ENCODE measurements at regions not wholly inside any gene's neighbourhood (a gene's known extent, or its start where the extent isn't known, plus 50 kb on each side); places are given as distances from the start of the nearest gene placed in this dataset.

DNA sequence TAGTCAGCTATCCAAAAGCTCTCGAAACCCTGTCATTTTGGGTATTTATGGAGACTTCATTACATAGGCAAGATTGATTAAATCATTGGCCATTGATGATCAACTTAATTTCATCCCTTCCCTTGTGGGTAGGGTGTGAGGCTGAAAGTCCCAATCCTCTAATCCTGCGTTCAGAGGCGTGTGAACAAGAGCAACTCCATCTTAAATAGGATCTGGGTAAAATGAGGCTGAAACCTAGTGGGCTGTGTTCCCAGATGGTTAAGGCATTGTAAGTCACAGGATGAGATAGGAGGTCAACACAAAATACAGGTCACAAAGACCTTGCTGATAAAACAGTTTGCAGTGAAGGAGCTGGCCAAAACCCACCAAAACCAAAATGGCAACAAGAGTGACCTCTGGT, 641.7 kb upstream of the GJE1 start:
- Histone ChIP-seq H3K4me3 (ENCODE audit: control insufficient read depth in 1 of 2, extremely low read depth in 1 of 2, low read length in 1 of 2) (no peak overlapping the region), H3K9me3 (no peaks in the 10 kb centered on the region), H3K27me3 (replicated peaks in 1 of 2; ENCODE audit: control insufficient read depth in 2 of 2, extremely low read depth in 1 of 2, insufficient read depth in 2 of 2, low read length in 1 of 2) (no peaks in the 10 kb centered on the region), H3K27ac (ENCODE audit: low read length) (no peak overlapping the region), H3K4me1 (ENCODE audit: control insufficient read depth in 1 of 2, extremely low read depth in 1 of 2, insufficient read depth in 2 of 2, low read length in 2 of 2) (no peaks in the 10 kb centered on the region), H3K36me3 (ENCODE audit: control insufficient read depth in 2 of 2, extremely low read depth in 1 of 2, insufficient read depth in 1 of 2, low read length in 1 of 2) (no peaks in the 10 kb centered on the region)
- Mint-ChIP-seq H3K9me3 (peaks cover 0 to 5% (median 0%) of the 10 kb centered on the region in 3 donors), H3K4me3 (no peak overlapping the region), H3K27me3 (no peaks in the 10 kb centered on the region), H3K27ac (no peak overlapping the region), H3K4me1 (peaks cover 4 to 13% (median 12%) of the 10 kb centered on the region in 3 donors), H3K36me3 (no peaks in the 10 kb centered on the region)
- WGBS (ENCODE audit: insufficient coverage) = no CpG with 5 or more reads among the region's 3 CpGs
- ChIA-PET CTCF (no interaction called here), POLR2A (no interaction called here)
- DNase-seq (no peak), ATAC-seq (replicated peaks in 1 of 4) (no peak)

DNA sequence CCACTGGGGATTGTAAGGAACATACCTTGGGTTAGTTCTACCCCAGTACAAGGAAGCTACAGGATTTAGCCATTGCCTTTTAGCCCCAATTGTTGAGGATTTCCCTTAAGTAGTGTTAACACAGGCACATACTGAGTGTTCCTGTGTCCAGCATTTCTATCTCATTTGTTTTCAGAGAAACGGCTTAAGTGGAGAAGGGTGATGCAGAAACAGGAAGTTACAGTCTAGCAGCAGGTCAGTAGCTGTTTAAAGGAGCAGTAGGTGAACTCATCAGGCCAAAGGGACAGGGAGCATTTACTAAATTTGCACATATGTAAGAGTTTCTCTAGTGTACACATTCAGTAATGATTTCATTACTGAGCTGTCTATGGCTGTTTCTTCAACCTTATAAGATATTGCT, 644.2 kb upstream of the GJE1 start:
- Mint-ChIP-seq H3K4me1 (peaks cover 28 to 36% (median 35%) of the 10 kb centered on the region in 3 donors), H3K9me3 (peaks cover 0 to 5% (median 0%) of the 10 kb centered on the region in 3 donors), H3K4me3 (no peak overlapping the region), H3K27ac (no peak overlapping the region), H3K27me3 (no peaks in the 10 kb centered on the region), H3K36me3 (no peaks in the 10 kb centered on the region)
- DNase-seq (peak in 1 of 35 experiments; percentile 9), ATAC-seq (replicated peaks in 1 of 4) (no peak)
- no peak overlapping the region for H3K4me3 ChIP-seq (ENCODE audit: control insufficient read depth in 1 of 2, extremely low read depth in 1 of 2, low read length in 1 of 2)
- no peak overlapping the region for H3K27ac ChIP-seq (ENCODE audit: low read length)
- ChIA-PET POLR2A (no interaction called here), CTCF (interaction anchor here in 1 of 2 donors (0.6 kb wide), 1 partner anchor 1745 kb away, joined by 4 read pairs; no protein-coding TSS in a partner anchor)
- no peaks in the 10 kb centered on the region for H3K9me3 ChIP-seq
- H3K36me3 ChIP-seq (ENCODE audit: control insufficient read depth in 2 of 2, extremely low read depth in 1 of 2, insufficient read depth in 1 of 2, low read length in 1 of 2) = no peaks in the 10 kb centered on the region
- no peaks in the 10 kb centered on the region for H3K27me3 ChIP-seq (replicated peaks in 1 of 2; ENCODE audit: control insufficient read depth in 2 of 2, extremely low read depth in 1 of 2, insufficient read depth in 2 of 2, low read length in 1 of 2)
- no CpG with 5 or more reads among the region's 1 CpG for WGBS (ENCODE audit: insufficient coverage)
- peaks cover 8% of the 10 kb centered on the region in 2 experiments for H3K4me1 ChIP-seq (ENCODE audit: control insufficient read depth in 1 of 2, extremely low read depth in 1 of 2, insufficient read depth in 2 of 2, low read length in 2 of 2)

DNA sequence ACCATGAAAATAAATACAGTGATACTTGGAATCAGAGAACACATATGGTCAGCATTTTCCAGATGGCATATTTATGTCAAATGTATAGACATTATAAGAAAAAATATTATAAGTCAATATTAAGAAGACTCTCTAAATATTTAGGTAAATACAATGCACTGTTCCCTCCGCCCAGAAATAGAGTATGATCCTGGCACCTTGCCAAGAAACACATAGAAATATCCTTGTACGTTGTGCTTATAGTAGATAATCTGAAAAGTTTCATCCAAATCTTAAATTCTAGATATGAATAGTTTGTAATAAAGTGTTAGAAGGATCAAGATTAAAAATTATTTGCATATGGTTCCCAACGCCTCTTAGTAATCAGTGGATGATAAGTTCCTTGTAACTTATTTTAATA, 645.8 kb upstream of the GJE1 start:
- Histone ChIP-seq H3K36me3 (ENCODE audit: control insufficient read depth in 2 of 2, extremely low read depth in 1 of 2, insufficient read depth in 1 of 2, low read length in 1 of 2) (no peaks in the 10 kb centered on the region), H3K9me3 (no peaks in the 10 kb centered on the region), H3K4me1 (ENCODE audit: control insufficient read depth in 1 of 2, extremely low read depth in 1 of 2, insufficient read depth in 2 of 2, low read length in 2 of 2) (peaks cover 12 to 14% of the 10 kb centered on the region in 2 experiments), H3K4me3 (ENCODE audit: control insufficient read depth in 1 of 2, extremely low read depth in 1 of 2, low read length in 1 of 2) (no peak overlapping the region), H3K27me3 (replicated peaks in 1 of 2; ENCODE audit: control insufficient read depth in 2 of 2, extremely low read depth in 1 of 2, insufficient read depth in 2 of 2, low read length in 1 of 2) (no peaks in the 10 kb centered on the region), H3K27ac (ENCODE audit: low read length) (no peak overlapping the region)
- H3K27me3 Mint-ChIP-seq = no peaks in the 10 kb centered on the region
- H3K36me3 Mint-ChIP-seq = no peaks in the 10 kb centered on the region
- peaks cover 39 to 47% (median 45%) of the 10 kb centered on the region in 3 donors for H3K4me1 Mint-ChIP-seq
- no peak for DNase-seq
- H3K27ac Mint-ChIP-seq = no peak overlapping the region
- ChIA-PET POLR2A (interaction anchor here in 1 of 2 donors (0.6 kb wide), 1 partner anchor 258 kb away, joined by 3 read pairs; no protein-coding TSS in a partner anchor), CTCF (no interaction called here)
- WGBS (ENCODE audit: insufficient coverage) = no CpG with 5 or more reads among the region's 3 CpGs
- no peak overlapping the region for H3K4me3 Mint-ChIP-seq
- ATAC-seq (replicated peaks in 1 of 4) = no peak
- peaks cover 0 to 5% (median 0%) of the 10 kb centered on the region in 3 donors for H3K9me3 Mint-ChIP-seq

DNA sequence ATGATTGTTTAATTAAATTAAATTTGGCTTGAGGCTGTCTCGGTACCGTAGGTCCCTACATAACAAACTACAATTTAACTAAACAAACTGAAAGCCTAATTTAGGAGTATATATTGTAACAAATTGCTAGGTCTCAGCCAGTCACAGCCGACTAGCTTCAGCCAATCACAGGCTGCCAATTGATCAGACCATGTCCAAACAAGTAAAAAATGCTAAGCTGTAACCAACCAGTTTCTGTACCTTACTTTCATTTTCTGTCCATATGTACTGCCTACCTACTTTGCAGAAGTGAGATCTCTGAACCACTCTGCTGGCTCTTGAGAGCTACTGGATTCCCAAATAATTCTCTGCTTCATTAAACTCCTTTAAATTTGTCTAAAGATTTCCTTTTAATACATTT, 648.0 kb upstream of the GJE1 start:
- DNase-seq = peak in 4 of 35 experiments; percentile 7 to 46 (median 17)
- peaks cover 43 to 51% (median 50%) of the 10 kb centered on the region in 3 donors for H3K4me1 Mint-ChIP-seq

GRCh38 chr6:141483598-141484061, 649.1 kb upstream of the GJE1 start:
- H3K36me3 Mint-ChIP-seq = no peaks in the 10 kb centered on the region
- peaks cover 43 to 51% (median 50%) of the 10 kb centered on the region in 3 donors for H3K4me1 Mint-ChIP-seq
- H3K4me3 ChIP-seq (ENCODE audit: control insufficient read depth in 1 of 2, extremely low read depth in 1 of 2, low read length in 1 of 2) = peak overlapping the region; percentile 17 to 42

More for the DNA sequence above, 648.0 kb upstream of the GJE1 start:
- no peaks in the 10 kb centered on the region for H3K36me3 Mint-ChIP-seq
- CTCF ChIA-PET = interaction anchor here (0.6 to 2.1 kb wide), 3 partner anchors 76 to 1726 kb away, joined by 3 to 13 read pairs (median 4); no protein-coding TSS in a partner anchor
- Histone ChIP-seq H3K36me3 (ENCODE audit: control insufficient read depth in 2 of 2, extremely low read depth in 1 of 2, insufficient read depth in 1 of 2, low read length in 1 of 2) (no peaks in the 10 kb centered on the region), H3K27ac (ENCODE audit: low read length) (peak overlapping the region; percentile 89), H3K4me3 (ENCODE audit: control insufficient read depth in 1 of 2, extremely low read depth in 1 of 2, low read length in 1 of 2) (no peak overlapping the region), H3K4me1 (ENCODE audit: control insufficient read depth in 1 of 2, extremely low read depth in 1 of 2, insufficient read depth in 2 of 2, low read length in 2 of 2) (peaks cover 12 to 14% of the 10 kb centered on the region in 2 experiments), H3K9me3 (no peaks in the 10 kb centered on the region), H3K27me3 (replicated peaks in 1 of 2; ENCODE audit: control insufficient read depth in 2 of 2, extremely low read depth in 1 of 2, insufficient read depth in 2 of 2, low read length in 1 of 2) (no peaks in the 10 kb centered on the region)
- H3K9me3 Mint-ChIP-seq = no peaks in the 10 kb centered on the region
- POLR2A ChIA-PET = interaction anchor here in 1 of 2 donors (0.7 kb wide), 1 partner anchor 28 kb away, joined by 3 read pairs; no protein-coding TSS in a partner anchor
- H3K4me3 Mint-ChIP-seq = peak overlapping the region in 1 of 3 donors; percentile 68
- no peaks in the 10 kb centered on the region for H3K27me3 Mint-ChIP-seq
- peak overlapping the region; percentile 86 to 98 for H3K27ac Mint-ChIP-seq
- ATAC-seq (replicated peaks in 1 of 4) = no peak
- 20% methylated on average over 1 of the region's 3 CpGs for WGBS (ENCODE audit: insufficient coverage)

GRCh38 chr6:141482796-141483597, 649.7 kb upstream of the GJE1 start:
- Histone ChIP-seq H3K9me3 (no peaks in the 10 kb centered on the region), H3K36me3 (ENCODE audit: control insufficient read depth in 2 of 2, extremely low read depth in 1 of 2, insufficient read depth in 1 of 2, low read length in 1 of 2) (no peaks in the 10 kb centered on the region), H3K4me3 (ENCODE audit: control insufficient read depth in 1 of 2, extremely low read depth in 1 of 2, low read length in 1 of 2) (peak overlapping the region; percentile 38 to 42), H3K4me1 (ENCODE audit: control insufficient read depth in 1 of 2, extremely low read depth in 1 of 2, insufficient read depth in 2 of 2, low read length in 2 of 2) (peaks cover 12 to 14% of the 10 kb centered on the region in 2 experiments), H3K27ac (ENCODE audit: low read length) (peak overlapping the region; percentile 89), H3K27me3 (replicated peaks in 1 of 2; ENCODE audit: control insufficient read depth in 2 of 2, extremely low read depth in 1 of 2, insufficient read depth in 2 of 2, low read length in 1 of 2) (no peaks in the 10 kb centered on the region)
- Mint-ChIP-seq H3K9me3 (no peaks in the 10 kb centered on the region), H3K4me1 (peaks cover 40 to 46% (median 45%) of the 10 kb centered on the region in 3 donors), H3K27me3 (no peaks in the 10 kb centered on the region), H3K27ac (peak overlapping the region; percentile 97 to 98), H3K4me3 (peak overlapping the region; percentile 68 to 78 (median 77)), H3K36me3 (no peaks in the 10 kb centered on the region)
- peak in 1 of 35 experiments; percentile 38 for DNase-seq
- POLR2A ChIA-PET = interaction anchor here (0.6 to 1.1 kb wide), 5 partner anchors 7 to 149 kb away, joined by 3 to 4 read pairs (median 3); no protein-coding TSS in a partner anchor
- 33% methylated on average over 1 of the region's 6 CpGs for WGBS (ENCODE audit: insufficient coverage)
- ATAC-seq (replicated peaks in 1 of 4) = peak in 1 of 4 experiments; percentile 4
- CTCF ChIA-PET = interaction anchor here (0.5 to 2.1 kb wide), 8 partner anchors 13 to 1092 kb away, joined by 3 to 13 read pairs (median 4); no protein-coding TSS in a partner anchor

More at GRCh38 chr6:141483598-141484061, 649.1 kb upstream of the GJE1 start:
- CTCF ChIA-PET = interaction anchor here (0.5 to 2.1 kb wide), 8 partner anchors 14 to 1362 kb away, joined by 3 to 13 read pairs (median 4); no protein-coding TSS in a partner anchor
- peaks cover 12 to 14% of the 10 kb centered on the region in 2 experiments for H3K4me1 ChIP-seq (ENCODE audit: control insufficient read depth in 1 of 2, extremely low read depth in 1 of 2, insufficient read depth in 2 of 2, low read length in 2 of 2)
- no peaks in the 10 kb centered on the region for H3K27me3 ChIP-seq (replicated peaks in 1 of 2; ENCODE audit: control insufficient read depth in 2 of 2, extremely low read depth in 1 of 2, insufficient read depth in 2 of 2, low read length in 1 of 2)
- H3K9me3 ChIP-seq = no peaks in the 10 kb centered on the region
- Mint-ChIP-seq H3K4me3 (peak overlapping the region; percentile 68 to 78 (median 77)), H3K27me3 (no peaks in the 10 kb centered on the region), H3K9me3 (no peaks in the 10 kb centered on the region), H3K27ac (peak overlapping the region; percentile 97 to 98)
- POLR2A ChIA-PET = interaction anchor here (0.6 to 1.1 kb wide), 4 partner anchors 8 to 149 kb away, joined by 3 to 7 read pairs (median 4); no protein-coding TSS in a partner anchor
- WGBS (ENCODE audit: insufficient coverage) = 0% methylated on average over 2 of the region's 5 CpGs
- no peaks in the 10 kb centered on the region for H3K36me3 ChIP-seq (ENCODE audit: control insufficient read depth in 2 of 2, extremely low read depth in 1 of 2, insufficient read depth in 1 of 2, low read length in 1 of 2)
- peak overlapping the region; percentile 89 for H3K27ac ChIP-seq (ENCODE audit: low read length)
- ATAC-seq (replicated peaks in 1 of 4) (peak; percentile 95 to 99 (median 98)), DNase-seq (peak in 33 of 35 experiments; percentile 27 to 83 (median 53))

Data from T-cell (primary cell).